Natural killer cell (primary cell): ENCODE measurements at regions not wholly inside any gene's neighbourhood (a gene's known extent, or its start where the extent isn't known, plus 50 kb on each side); places are given as distances from the start of the nearest gene placed in this dataset.

Experiments
- ATAC-seq, 3 donors: fragments of 150-1000 bp in 2 of 3; fragments of 200-7000 bp in 1 of 3; cut with Tn5 transposase; 1 replicate in 1 of 3; 2 replicates in 2 of 3; pipeline ENCODE4 v1.10.0; 2021; ENCODE audit warnings: mild to moderate bottlenecking in 2 of 3, moderate library complexity in 2 of 3
- DNase-seq, 2 donors: peaks; one replicate each; pipeline versions ENCODE4 v3.0.0 to v3.0.0-alpha.2; 2013 to 2021; ENCODE audit warnings: mixed read lengths in 1 of 2
- H3K27ac ChIP-seq: one replicate; pipeline ENCODE4 v1.5.1; 2013; ENCODE audit warnings: mild to moderate bottlenecking, low read length
- H3K27me3 ChIP-seq: one replicate; pipeline ENCODE4 v1.6.1; 2013; ENCODE audit warnings: low read length; ENCODE audit not compliant: control insufficient read depth, insufficient read depth
- H3K36me3 ChIP-seq: one replicate; pipeline ENCODE4 v1.6.1; 2013; ENCODE audit warnings: low read length; ENCODE audit not compliant: control insufficient read depth, insufficient read depth
- H3K4me1 ChIP-seq: one replicate; pipeline ENCODE4 v1.6.1; 2013; ENCODE audit warnings: low read length; ENCODE audit not compliant: control insufficient read depth, insufficient read depth
- H3K4me3 ChIP-seq: one replicate; pipeline ENCODE4 v1.5.1; 2013; ENCODE audit warnings: low read length
- H3K9me3 ChIP-seq: one replicate; pipeline ENCODE4 v1.6.1; 2013; ENCODE audit warnings: low read length; ENCODE audit not compliant: control insufficient read depth, insufficient read depth
- H3K27ac Mint-ChIP-seq, 2 donors: one replicate each; pipeline ENCODE4 v1.8.0; 2022; ENCODE audit warnings: mild to moderate bottlenecking in 2 of 2, mixed read lengths in 2 of 2, moderate library complexity in 1 of 2
- H3K27me3 Mint-ChIP-seq, 2 donors: one replicate each; pipeline ENCODE4 v1.8.0; 2022; ENCODE audit warnings: low read depth in 2 of 2, mixed read lengths in 2 of 2
- H3K36me3 Mint-ChIP-seq: one replicate; pipeline ENCODE4 v1.8.0; 2022; ENCODE audit warnings: mixed read lengths
- H3K4me1 Mint-ChIP-seq, 2 donors: one replicate each; pipeline ENCODE4 v1.8.0; 2022; ENCODE audit warnings: mixed read lengths in 2 of 2
- H3K4me3 Mint-ChIP-seq: one replicate; pipeline ENCODE4 v1.8.0; 2022; ENCODE audit warnings: mild to moderate bottlenecking, moderate library complexity, mixed read lengths
- H3K9me3 Mint-ChIP-seq, 2 donors: one replicate each; pipeline ENCODE4 v1.8.0; 2022; ENCODE audit warnings: mixed read lengths in 2 of 2
- CTCF ChIP-seq: fragments of 200-600 bp; IDR thresholded peaks from one replicate; pipeline ENCODE4 v1.8.0; 2022; ENCODE audit warnings: antibody characterized with exemption
- WGBS: methylation state at CpG from one replicate; pipeline ENCODE4 v1.1.7; 2013; ENCODE audit warnings: missing lambda C conversion rate; ENCODE audit not compliant: insufficient coverage; 5-methylcytosine and 5-hydroxymethylcytosine counted together
- intact Hi-C: fragments of 100-400 bp; cut with micrococcal nuclease; formaldehyde crosslinking; loops from one replicate; pipeline ENCODE4 v1.14.2; 2022

- no peak for ATAC-seq
- Histone ChIP-seq H3K4me1 (no peaks in the 10 kb centered on the region), H3K36me3 (no peaks in the 10 kb centered on the region), H3K9me3 (peaks cover 6% of the 10 kb centered on the region), H3K27me3 (no peaks in the 10 kb centered on the region), H3K27ac (no peak overlapping the region), H3K4me3 (no peak overlapping the region)
- Mint-ChIP-seq H3K9me3 (peaks cover 5 to 24% of the 10 kb centered on the region in 2 donors), H3K4me1 (no peaks in the 10 kb centered on the region), H3K4me3 (no peak overlapping the region), H3K27ac (no peak overlapping the region), H3K36me3 (no peaks in the 10 kb centered on the region), H3K27me3 (no peaks in the 10 kb centered on the region)
- no peak for TF ChIP-seq CTCF
- WGBS = 92% methylated on average over 4 of the region's 4 CpGs
- no peak for DNase-seq
- intact Hi-C loops = no loop called here
These were observed 657.9 kb upstream of the HS3ST5 start for GRCh38 chr6:115000736-115001135.

DNA sequence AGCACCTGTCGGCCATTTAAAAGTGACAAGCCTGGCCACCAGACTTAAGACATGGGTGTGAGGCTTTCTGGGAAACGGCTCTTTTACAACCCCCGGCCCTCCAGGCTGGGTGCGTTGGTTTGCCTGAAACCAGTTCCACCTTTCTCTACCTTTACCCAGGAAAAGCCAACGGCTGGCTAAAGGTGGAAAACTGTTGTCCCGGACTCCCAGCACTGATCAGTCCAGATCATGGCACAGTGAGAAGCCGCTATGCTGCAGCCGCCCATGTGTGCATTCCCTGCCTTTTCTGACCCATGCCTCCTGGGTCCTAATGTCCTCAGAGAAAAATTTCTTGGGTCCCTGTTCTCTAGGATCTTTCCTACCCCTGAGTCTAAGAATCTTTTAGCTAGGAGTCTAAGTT lies 655.7 kb upstream of the HS3ST5 start:
- ATAC-seq (no peak), DNase-seq (no peak)
- no peaks in the 10 kb centered on the region for H3K4me1 ChIP-seq
- TF ChIP-seq CTCF = no peak
- Mint-ChIP-seq H3K36me3 (peaks cover 3% of the 10 kb centered on the region), H3K4me1 (no peaks in the 10 kb centered on the region), H3K27me3 (no peaks in the 10 kb centered on the region), H3K9me3 (peaks cover 8 to 18% of the 10 kb centered on the region in 2 donors), H3K4me3 (no peak overlapping the region), H3K27ac (no peak overlapping the region)
- H3K27ac ChIP-seq = no peak overlapping the region
- 90% methylated on average over 8 of the region's 8 CpGs for WGBS
- H3K9me3 ChIP-seq = peaks cover 6% of the 10 kb centered on the region
- intact Hi-C loops = no loop called here
- no peaks in the 10 kb centered on the region for H3K36me3 ChIP-seq
- no peaks in the 10 kb centered on the region for H3K27me3 ChIP-seq
- no peak overlapping the region for H3K4me3 ChIP-seq

- Histone ChIP-seq H3K4me1 (no peaks in the 10 kb centered on the region), H3K36me3 (no peaks in the 10 kb centered on the region), H3K27me3 (no peaks in the 10 kb centered on the region), H3K9me3 (peaks cover 6% of the 10 kb centered on the region), H3K27ac (no peak overlapping the region), H3K4me3 (no peak overlapping the region)
- no peak for TF ChIP-seq CTCF
- DNase-seq (peak in 1 of 2 donors; percentile 58), ATAC-seq (peak in 2 of 3 donors; percentile 17 to 24)
- Mint-ChIP-seq H3K4me1 (no peaks in the 10 kb centered on the region), H3K4me3 (no peak overlapping the region), H3K27me3 (no peaks in the 10 kb centered on the region), H3K9me3 (peaks cover 4 to 18% of the 10 kb centered on the region in 2 donors), H3K36me3 (peaks cover 6% of the 10 kb centered on the region), H3K27ac (no peak overlapping the region)
- WGBS = 76% methylated on average over 4 of the region's 4 CpGs
- intact Hi-C loops = no loop called here
These were observed 655.0 kb upstream of the HS3ST5 start for GRCh38 chr6:114997813-114998292.

DNA sequence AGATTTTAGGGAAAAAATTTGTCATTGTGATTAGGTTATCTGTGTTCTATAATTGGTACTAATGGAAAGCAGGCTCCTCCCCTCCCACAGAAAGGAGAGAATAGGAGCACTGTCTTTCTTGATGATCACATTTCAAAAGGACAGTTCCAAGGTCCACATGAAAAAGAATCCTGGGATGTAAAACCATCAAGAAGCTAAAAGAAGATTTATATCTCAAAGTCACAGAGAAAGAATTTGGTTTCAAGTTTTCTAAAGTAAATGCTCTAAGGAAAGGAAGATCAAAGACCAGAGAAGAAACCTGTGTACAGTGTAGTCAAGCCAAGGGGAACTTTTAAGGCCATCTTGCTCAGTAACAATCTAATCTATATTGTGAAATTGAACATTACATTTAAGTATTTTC lies 652.7 kb upstream of the HS3ST5 start:
- peaks cover 7% of the 10 kb centered on the region for H3K36me3 Mint-ChIP-seq

More for the DNA sequence above, 652.7 kb upstream of the HS3ST5 start:
- Mint-ChIP-seq H3K4me3 (no peak overlapping the region), H3K27me3 (no peaks in the 10 kb centered on the region), H3K9me3 (peaks cover 6 to 21% of the 10 kb centered on the region in 2 donors), H3K4me1 (no peaks in the 10 kb centered on the region), H3K27ac (no peak overlapping the region)
- Histone ChIP-seq H3K9me3 (peaks cover 6% of the 10 kb centered on the region), H3K4me3 (no peak overlapping the region), H3K27ac (no peak overlapping the region), H3K4me1 (no peaks in the 10 kb centered on the region), H3K27me3 (no peaks in the 10 kb centered on the region), H3K36me3 (no peaks in the 10 kb centered on the region)
- ATAC-seq = no peak
- intact Hi-C loops = no loop called here
- TF ChIP-seq CTCF = no peak
- DNase-seq = no peak
